ENCODE measurements at regions not wholly inside any gene's neighbourhood (a gene's known extent, or its start where the extent isn't known, plus 50 kb on each side); places are given as distances from the start of the nearest gene placed in this dataset.
"Not testable (repeated sequence)": the region's sequence is repeated elsewhere in the genome, so short reads cannot be mapped to it uniquely, and the experiment has no call there.

- Histone ChIP-seq H3K4me2 (no peak overlapping the region), H3K4me1 (no peaks in the 10 kb centered on the region), H3K9me3 (peaks cover 13% of the 10 kb centered on the region; the same call in 1 of the 3 replicates), H3K4me3 (no peak overlapping the region), H3K27ac (no peak overlapping the region)
- POLR2A ChIA-PET, result no interaction called here
- TF ChIP-seq MAFK (IDR thresholded peaks at IDR 0.05; ENCODE audit: partially characterized antibody), result no peak
- TF ChIP-seq USF2 (IDR thresholded peaks at IDR 0.05), result no peak
- no peak for TF ChIP-seq HDAC2 (IDR thresholded peaks at IDR 0.05)
- no peak for TF ChIP-seq KDM1A (IDR thresholded peaks at IDR 0.05; ENCODE audit: low read depth)
- TF ChIP-seq SREBF2 (IDR thresholded peaks at IDR 0.05), result no peak
- TF ChIP-seq POLR2AphosphoS2 (conservative IDR thresholded peaks at IDR 0.05; ENCODE audit: low read length), result no peak
- no peak for TF ChIP-seq ELK1 (IDR thresholded peaks at IDR 0.05; ENCODE audit: low read depth, low read length)
- no peak for TF ChIP-seq HOXB5 (CRISPR knock-in tag; IDR thresholded peaks at IDR 0.05)
- no peak for TF ChIP-seq GATA3 (IDR thresholded peaks at IDR 0.05; ENCODE audit: borderline replicate concordance)
- TF ChIP-seq ZFP36 (IDR thresholded peaks at IDR 0.05; ENCODE audit: borderline replicate concordance, partially characterized antibody), result no peak
- TF ChIP-seq FOSL2 (IDR thresholded peaks at IDR 0.05), result no peak
- no peak for TF ChIP-seq FOSL2 (CRISPR knock-in tag; IDR thresholded peaks at IDR 0.05)
- TF ChIP-seq EHMT2 (IDR thresholded peaks at IDR 0.05; ENCODE audit: low read depth), result no peak
- TF ChIP-seq SMC3 (IDR thresholded peaks at IDR 0.05), result no peak
- TF ChIP-seq ZSCAN20 (CRISPR knock-in tag; IDR thresholded peaks at IDR 0.05), result no peak
- TF ChIP-seq BHLHE40 (IDR thresholded peaks at IDR 0.05; ENCODE audit: low read depth, low read length), result no peak
- TF ChIP-seq NR3C1 (IDR thresholded peaks at IDR 0.05), result no peak
- TF ChIP-seq HEYL (CRISPR knock-in tag; IDR thresholded peaks at IDR 0.05), result no peak
- no peak for TF ChIP-seq PHF8 (IDR thresholded peaks at IDR 0.05; ENCODE audit: borderline replicate concordance, low read depth)
- no peak for ATAC-seq
- DNase-seq (ENCODE audit: low read depth in 1 of 2, low spot score in 1 of 2), result no peak
- CTCF ChIA-PET, result interaction anchor here (0.6 kb wide), 1 partner anchor 1668 kb away, joined by 3 read pairs; no protein-coding TSS in a partner anchor
- no peak for FAIRE-seq
- WGBS (ENCODE audit: missing lambda C conversion rate), result 23% methylated on average over 3 of the region's 3 CpGs
Observed at GRCh38 chr19:28351761-28352160, 861.2 kb downstream of the UQCRFS1 start.

GRCh38 chr19:28351321-28351720 is 861.6 kb downstream of the UQCRFS1 start:
- ATAC-seq; FAIRE-seq; H3K4me3 ChIP-seq; H3K4me1 ChIP-seq; H3K4me2 ChIP-seq; POLR2A ChIA-PET; DNase-seq (ENCODE audit: low read depth in 1 of 2, low spot score in 1 of 2); CTCF ChIA-PET; H3K27ac ChIP-seq: not testable (repeated sequence)
- peaks cover 13% of the 10 kb centered on the region; the same call in 1 of the 3 replicates for H3K9me3 ChIP-seq
- whole genome bisulfite sequencing (ENCODE audit: missing lambda C conversion rate), result 21% methylated on average over 6 of the region's 6 CpGs

- no peaks in the 10 kb centered on the region for H3K4me1 ChIP-seq
- DNase-seq (ENCODE audit: low read depth in 1 of 2, low spot score in 1 of 2) (no peak), FAIRE-seq (no peak), ATAC-seq (no peak)
- CTCF ChIA-PET, result no interaction called here
- TF ChIP-seq JUN (IDR thresholded peaks at IDR 0.05), result no peak
- TF ChIP-seq SMC3 (IDR thresholded peaks at IDR 0.05), result no peak
- no peak for TF ChIP-seq ZNF302 (CRISPR knock-in tag; IDR thresholded peaks at IDR 0.05)
- no peak for TF ChIP-seq CBX8 (IDR thresholded peaks at IDR 0.05)
- TF ChIP-seq FOSB (CRISPR knock-in tag; IDR thresholded peaks at IDR 0.05), result no peak
- no peak for TF ChIP-seq FOSL2 (IDR thresholded peaks at IDR 0.05)
- no peak for TF ChIP-seq FOSL2 (CRISPR knock-in tag; IDR thresholded peaks at IDR 0.05)
- 4% methylated on average over 5 of the region's 5 CpGs for WGBS (ENCODE audit: missing lambda C conversion rate)
- H3K9me3 ChIP-seq, result peaks cover 13% of the 10 kb centered on the region; the same call in 1 of the 3 replicates
- POLR2A ChIA-PET, result no interaction called here
- no peak overlapping the region for H3K27ac ChIP-seq
- no peak overlapping the region for H3K4me2 ChIP-seq
- no peak overlapping the region for H3K4me3 ChIP-seq
Observed at GRCh38 chr19:28350673-28351072, 862.3 kb downstream of the UQCRFS1 start.

Measured in A549 (cell line).